D721Med (cell line): ENCODE measurements at regions not wholly inside any gene's neighbourhood (a gene's known extent, or its start where the extent isn't known, plus 50 kb on each side); places are given as distances from the start of the nearest gene placed in this dataset.

Experiments
- DNase-seq: peaks from one replicate; pipeline ENCODE4 v3.0.0; 2011; ENCODE audit warnings: low spot score; ENCODE audit not compliant: insufficient read length
- FAIRE-seq: peaks from 2 replicates; lab custom pipeline; 2011; peaks lifted over from hg19 to GRCh38; lab: Jason Lieb, UNC
- TF ChIP-seq, protein P1 (sequence below): IDR thresholded peaks from 2 replicates; pipeline ENCODE4 v1.5.1; 2012; ENCODE audit warnings: mild to moderate bottlenecking, control low read depth; ENCODE audit not compliant: insufficient read depth; ENCODE audit errors: missing control alignments

DNA sequence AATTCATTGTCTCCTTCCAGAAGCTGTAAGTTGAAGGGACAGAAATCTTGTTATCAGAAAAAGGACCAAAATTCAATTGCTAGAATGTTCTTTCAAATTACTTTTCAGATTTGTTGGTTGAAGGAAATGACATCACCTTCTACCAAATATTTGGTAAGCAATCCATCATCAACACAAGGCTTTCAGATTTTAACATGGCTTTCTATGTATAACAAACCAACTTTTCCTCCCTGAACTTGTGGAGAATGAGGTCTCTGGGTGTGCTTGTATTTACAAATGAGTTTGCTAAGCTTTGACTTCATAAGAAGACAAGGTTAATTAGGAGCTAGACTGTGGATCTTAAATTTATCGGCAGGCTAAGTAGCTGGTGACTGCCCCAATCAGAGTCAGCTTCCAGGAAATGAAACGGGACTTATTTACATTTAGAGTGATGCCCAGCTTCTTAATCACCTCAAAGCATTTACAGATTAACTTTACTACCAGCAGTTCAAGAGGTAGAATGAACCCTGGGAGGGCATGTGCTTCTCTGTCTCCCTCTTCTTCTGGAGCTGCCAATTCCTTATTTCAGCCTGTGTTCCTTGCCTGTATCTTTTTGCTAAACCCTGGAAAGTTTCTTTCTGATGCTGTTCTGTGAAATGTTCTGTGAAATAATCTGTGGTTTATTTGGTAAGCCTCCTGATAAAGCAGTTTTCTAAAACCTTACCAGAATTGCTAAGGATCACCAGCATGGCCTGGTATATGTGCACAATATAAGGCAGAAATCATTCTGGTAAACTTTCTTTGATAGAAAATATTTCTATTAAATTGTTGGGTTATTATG is 248.8 kb upstream of the FZD8 start:
- FAIRE-seq = no peak
- TF ChIP-seq, protein P1, sequence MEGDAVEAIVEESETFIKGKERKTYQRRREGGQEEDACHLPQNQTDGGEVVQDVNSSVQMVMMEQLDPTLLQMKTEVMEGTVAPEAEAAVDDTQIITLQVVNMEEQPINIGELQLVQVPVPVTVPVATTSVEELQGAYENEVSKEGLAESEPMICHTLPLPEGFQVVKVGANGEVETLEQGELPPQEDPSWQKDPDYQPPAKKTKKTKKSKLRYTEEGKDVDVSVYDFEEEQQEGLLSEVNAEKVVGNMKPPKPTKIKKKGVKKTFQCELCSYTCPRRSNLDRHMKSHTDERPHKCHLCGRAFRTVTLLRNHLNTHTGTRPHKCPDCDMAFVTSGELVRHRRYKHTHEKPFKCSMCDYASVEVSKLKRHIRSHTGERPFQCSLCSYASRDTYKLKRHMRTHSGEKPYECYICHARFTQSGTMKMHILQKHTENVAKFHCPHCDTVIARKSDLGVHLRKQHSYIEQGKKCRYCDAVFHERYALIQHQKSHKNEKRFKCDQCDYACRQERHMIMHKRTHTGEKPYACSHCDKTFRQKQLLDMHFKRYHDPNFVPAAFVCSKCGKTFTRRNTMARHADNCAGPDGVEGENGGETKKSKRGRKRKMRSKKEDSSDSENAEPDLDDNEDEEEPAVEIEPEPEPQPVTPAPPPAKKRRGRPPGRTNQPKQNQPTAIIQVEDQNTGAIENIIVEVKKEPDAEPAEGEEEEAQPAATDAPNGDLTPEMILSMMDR = no peak
- no peak for DNase-seq

DNA sequence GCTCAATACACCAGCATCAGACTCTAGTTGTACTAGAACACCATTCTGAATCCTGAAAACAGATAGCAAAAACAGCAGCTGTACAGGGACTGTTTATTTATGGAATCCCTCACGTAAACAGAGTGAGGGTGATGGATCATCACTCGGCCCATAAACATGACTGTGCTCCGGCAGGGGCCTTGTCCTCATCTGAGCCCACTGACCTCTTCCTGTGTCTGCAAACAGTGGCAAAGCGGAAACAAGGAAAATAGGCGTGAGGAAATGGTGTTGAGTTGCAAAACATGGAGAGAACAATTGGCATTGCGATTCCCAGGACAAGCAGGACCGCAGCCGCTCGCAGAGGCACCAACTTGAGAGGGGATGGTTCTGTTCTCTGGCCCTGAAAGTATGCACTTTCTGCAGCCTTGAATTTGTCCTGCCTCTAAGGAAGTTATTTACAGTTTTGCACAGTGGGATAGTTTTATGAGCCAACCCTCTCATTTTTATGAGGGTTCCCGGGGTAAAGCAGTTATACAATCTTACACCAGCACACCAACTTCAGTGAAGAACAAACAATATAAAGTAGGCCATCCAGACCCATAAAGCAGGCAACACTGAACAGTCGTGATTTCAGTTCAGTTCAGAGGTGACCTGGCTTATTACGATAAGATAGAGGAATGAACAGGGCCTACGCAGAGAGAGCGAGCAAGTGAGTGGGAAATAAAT is 248.0 kb upstream of the FZD8 start:
- FAIRE-seq = no peak
- TF ChIP-seq, protein P1 = no peak
- no peak for DNase-seq

DNA sequence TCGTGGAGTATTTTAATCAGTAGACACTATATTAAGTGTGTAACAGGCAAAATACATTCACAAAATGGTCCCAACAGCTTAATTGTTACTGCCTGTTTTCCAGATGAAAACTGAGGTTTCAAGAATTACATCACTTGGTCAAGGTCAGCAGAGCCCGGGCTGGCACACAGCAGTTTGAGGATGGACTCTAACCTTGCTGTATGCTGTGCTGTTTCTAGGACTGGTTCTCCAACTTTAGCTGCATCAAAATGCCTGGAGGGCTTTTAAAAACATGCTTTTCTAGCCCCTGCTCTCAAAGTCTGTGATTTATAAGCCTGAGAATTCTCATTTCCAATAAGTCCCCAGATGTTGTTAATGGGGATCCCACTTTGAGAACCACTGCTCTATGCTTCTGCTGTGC is 247.1 kb upstream of the FZD8 start:
- FAIRE-seq (no peak), DNase-seq (no peak)
- TF ChIP-seq, protein P1 = no peak

DNA sequence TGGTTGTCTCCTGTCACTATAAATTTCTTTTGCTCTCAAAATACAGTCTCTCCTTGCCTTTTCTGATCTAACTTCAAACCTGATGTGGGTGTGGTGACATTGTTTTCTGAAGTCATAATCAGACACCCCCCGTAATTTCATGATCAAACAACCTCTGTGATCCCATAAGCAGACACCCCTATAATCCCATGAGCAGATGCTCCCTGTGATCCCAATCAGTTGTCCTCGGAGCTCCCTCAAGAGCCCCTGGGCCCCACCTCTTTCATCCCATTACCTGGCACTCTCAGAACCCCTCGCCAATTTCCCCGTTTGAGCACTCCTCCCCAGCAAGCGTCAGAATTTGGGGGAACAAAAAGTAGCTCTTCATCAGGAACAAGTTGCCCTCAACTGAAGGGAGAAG is 246.3 kb upstream of the FZD8 start:
- FAIRE-seq (no peak), DNase-seq (no peak)
- TF ChIP-seq, protein P1 = no peak

DNA sequence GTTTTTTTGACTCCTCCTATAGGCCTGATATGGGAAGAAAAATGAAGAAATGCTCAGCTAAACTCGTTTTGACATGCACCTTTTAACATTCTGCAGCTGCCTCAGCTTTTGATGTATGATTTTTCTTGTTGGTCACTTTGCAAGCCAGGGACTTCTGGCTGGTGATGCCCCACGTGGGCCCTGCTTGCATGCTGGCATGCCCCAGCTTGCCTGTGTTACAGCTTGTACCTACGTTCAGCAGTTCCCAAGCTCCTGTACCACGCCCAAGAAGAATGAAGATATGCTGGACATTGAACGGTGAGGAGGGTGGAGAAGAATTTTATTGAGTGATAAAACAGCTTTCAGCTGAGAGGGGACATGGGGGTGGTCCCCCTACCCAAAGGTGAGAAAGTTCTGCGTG is 245.6 kb upstream of the FZD8 start:
- no peak for DNase-seq
- TF ChIP-seq, protein P1 = no peak
- no peak for FAIRE-seq

DNA sequence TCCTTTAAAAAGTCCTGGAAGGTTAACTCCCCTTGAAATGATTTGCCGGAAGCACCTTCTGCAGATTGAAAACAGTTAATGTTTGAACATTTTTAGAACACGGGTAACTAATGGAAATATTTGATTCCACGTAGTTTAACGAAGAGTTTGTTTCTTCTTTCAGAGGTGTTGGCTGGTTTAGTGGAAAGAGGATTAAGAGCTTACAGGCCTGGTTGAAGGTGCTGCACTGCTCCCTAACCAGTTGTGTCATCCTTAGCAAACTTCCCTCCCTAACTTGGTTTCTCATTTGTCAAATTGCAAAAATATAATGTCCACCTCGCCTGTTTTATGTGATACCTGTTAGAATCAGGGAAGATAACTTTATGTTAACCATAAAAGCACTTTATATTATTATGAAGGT is 243.0 kb upstream of the FZD8 start:
- TF ChIP-seq, protein P1 = no peak
- DNase-seq (peak; percentile 51), FAIRE-seq (peak; percentile 80)

DNA sequence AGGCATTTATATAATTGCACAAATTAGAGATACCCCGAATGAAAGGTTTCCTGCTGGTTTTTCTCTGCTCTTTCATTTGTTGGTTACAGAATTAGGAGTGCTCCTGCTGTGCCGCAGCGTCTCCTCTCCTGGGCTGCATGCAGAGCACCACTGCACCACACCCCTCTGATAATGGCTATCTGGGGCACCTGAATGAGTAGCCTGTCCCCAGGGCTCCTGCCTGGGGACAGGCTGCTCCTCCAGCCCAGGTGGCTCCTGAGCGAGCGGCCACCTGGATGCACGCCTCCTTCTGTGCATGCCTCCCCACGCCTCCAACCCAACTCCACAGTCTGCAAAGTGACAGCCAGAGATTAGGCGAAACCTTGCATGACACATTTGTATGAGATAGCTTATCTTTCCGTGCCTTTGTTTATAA is 242.6 kb upstream of the FZD8 start:
- TF ChIP-seq, protein P1 = no peak
- no peak for DNase-seq
- FAIRE-seq = no peak
